Sigmoid colon (tissue), 6 donors: ENCODE measurements at regions not wholly inside any gene's neighbourhood (a gene's known extent, or its start where the extent isn't known, plus 50 kb on each side); places are given as distances from the start of the nearest gene placed in this dataset.
"Not testable (repeated sequence)": the region's sequence is repeated elsewhere in the genome, so short reads cannot be mapped to it uniquely, and the experiment has no call there.

ENCODE experiments used
- DNase-seq: peaks from one replicate; pipeline ENCODE4 v3.0.0-alpha.2; 2019
- H3K27ac ChIP-seq, 4 donors: fragments of 200-600 bp; sonication (generic); one replicate each; pipeline ENCODE4 v1.5.1; 2016 to 2019; ENCODE audit warnings: mild to moderate bottlenecking in 1 of 4
- H3K27me3 ChIP-seq, 3 donors: fragments of 200-600 bp; sonication (generic); one replicate each; pipeline ENCODE4 v1.5.1; 2019; ENCODE audit warnings: mild to moderate bottlenecking in 1 of 3
- H3K36me3 ChIP-seq, 4 donors: fragments of 200-600 bp; sonication (generic); one replicate each; pipeline ENCODE4 v1.5.1; 2016 to 2019
- H3K4me1 ChIP-seq, 4 donors: fragments of 200-600 bp; sonication (generic); one replicate each; pipeline ENCODE4 v1.5.1; 2017 to 2019
- H3K4me3 ChIP-seq, 4 donors: fragments of 200-600 bp; sonication (generic); one replicate each; pipeline ENCODE4 v1.5.1; 2017 to 2019; ENCODE audit warnings: mild to moderate bottlenecking in 2 of 4, moderate library complexity in 1 of 4
- H3K9me3 ChIP-seq, 4 donors: fragments of 200-600 bp in 3 of 4; sonication (generic) in 3 of 4; one replicate each; pipeline versions ENCODE4 v1.5.1 to v1.6.1; 2013 to 2019
- CTCF ChIP-seq, 4 experiments: fragments of 450-650 bp in 3 of 4; fragments of 200-600 bp in 1 of 4; IDR thresholded peaks; one replicate each; pipeline ENCODE4 v1.5.1; 2016 to 2019; ENCODE audit warnings: antibody characterized with exemption in 4 of 4, mild to moderate bottlenecking in 3 of 4, moderate library complexity in 2 of 4
- EP300 ChIP-seq, 4 donors: sonication (generic); formaldehyde crosslinking; IDR thresholded peaks; one replicate each; pipeline ENCODE4 v1.6.1; 2017; ENCODE audit warnings: antibody characterized with exemption in 4 of 4
- POLR2A ChIP-seq, 2 donors: fragments of 450-650 bp; IDR thresholded peaks; one replicate each; pipeline ENCODE4 v1.6.1; 2016; ENCODE audit warnings: antibody characterized with exemption in 2 of 2, mild to moderate bottlenecking in 2 of 2, moderate library complexity in 2 of 2
- POLR2AphosphoS5 ChIP-seq, 4 donors: sonication (generic); formaldehyde crosslinking; IDR thresholded peaks; one replicate each; pipeline ENCODE4 v1.6.1; 2017; ENCODE audit warnings: antibody characterized with exemption in 4 of 4
- WGBS, 2 donors: extraction: QIAGEN DNeasy Blood & Tissue Kit; methylation state at CpG; one replicate each; pipeline ENCODE4 v1.1.7; 2013; 5-methylcytosine and 5-hydroxymethylcytosine counted together
- intact Hi-C: fragments of 100-400 bp; cut with DNase I; formaldehyde crosslinking; loops from one replicate; pipeline ENCODE4 v1.15.1; 2023
- donor health status: healthy with polysubstance abuse.
- donor health status: healthy.

GRCh38 chrY:12431546-12431945 lies 269.5 kb upstream of the USP9Y start:
- DNase-seq: no peak
- intact Hi-C loops: no loop called here
- no peak overlapping the region for H3K27ac ChIP-seq
- no peaks in the 10 kb centered on the region for H3K36me3 ChIP-seq
- H3K9me3 ChIP-seq: no peaks in the 10 kb centered on the region
- 56 to 73% methylated on average over 6 of the region's 6 CpGs for WGBS, 2 donors
- no peaks in the 10 kb centered on the region for H3K4me1 ChIP-seq
- H3K4me3 ChIP-seq: no peak overlapping the region
- H3K27me3 ChIP-seq: no peaks in the 10 kb centered on the region
- TF ChIP-seq POLR2A (IDR thresholded peaks at IDR 0.05) (no peak), POLR2AphosphoS5 (IDR thresholded peaks at IDR 0.05) (no peak), CTCF (IDR thresholded peaks at IDR 0.05) (no peak), EP300 (IDR thresholded peaks at IDR 0.05) (no peak)

GRCh38 chrY:12438823-12439222 lies 262.2 kb upstream of the USP9Y start:
- H3K4me3 ChIP-seq: not testable (repeated sequence)
- 79 to 88% methylated on average over 4 of the region's 6 CpGs for WGBS, 2 donors

GRCh38 chrY:12444200-12444599 lies 256.8 kb upstream of the USP9Y start:
- Histone ChIP-seq H3K36me3 (no peaks in the 10 kb centered on the region), H3K9me3 (no peaks in the 10 kb centered on the region), H3K27me3 (no peaks in the 10 kb centered on the region), H3K27ac (no peak overlapping the region), H3K4me1 (no peaks in the 10 kb centered on the region), H3K4me3 (no peak overlapping the region)
- 88 to 93% methylated on average over 4 of the region's 4 CpGs for WGBS, 2 donors
- TF ChIP-seq CTCF (IDR thresholded peaks at IDR 0.05) (no peak), EP300 (IDR thresholded peaks at IDR 0.05) (no peak), POLR2A (IDR thresholded peaks at IDR 0.05) (no peak), POLR2AphosphoS5 (IDR thresholded peaks at IDR 0.05) (no peak)
- no peak for DNase-seq
- intact Hi-C loops: no loop called here

More at GRCh38 chrY:12438823-12439222, 262.2 kb upstream of the USP9Y start:
- H3K4me1 ChIP-seq, H3K9me3 ChIP-seq, H3K27ac ChIP-seq, H3K27me3 ChIP-seq, DNase-seq, H3K36me3 ChIP-seq, intact Hi-C loops: not testable (repeated sequence)

GRCh38 chrY:12446486-12447265 lies 254.4 kb upstream of the USP9Y start:
- DNase-seq, H3K4me3 ChIP-seq, H3K27ac ChIP-seq, intact Hi-C loops, H3K9me3 ChIP-seq, H3K27me3 ChIP-seq, H3K36me3 ChIP-seq, H3K4me1 ChIP-seq: not testable (repeated sequence)
- 91 to 93% methylated on average over 27 of the region's 27 CpGs for WGBS, 2 donors

GRCh38 chrY:12448561-12448960 lies 252.5 kb upstream of the USP9Y start:
- H3K9me3 ChIP-seq, H3K27me3 ChIP-seq, H3K27ac ChIP-seq, H3K36me3 ChIP-seq, DNase-seq, H3K4me3 ChIP-seq, intact Hi-C loops, H3K4me1 ChIP-seq: not testable (repeated sequence)
- 80 to 87% methylated on average over 5 to 6 of the region's 6 CpGs for WGBS, 2 donors

GRCh38 chrY:12453318-12453717 lies 247.7 kb upstream of the USP9Y start:
- DNase-seq, intact Hi-C loops, H3K27me3 ChIP-seq, H3K9me3 ChIP-seq, H3K36me3 ChIP-seq, H3K27ac ChIP-seq, H3K4me3 ChIP-seq, H3K4me1 ChIP-seq: not testable (repeated sequence)
- 97 to 98% methylated on average over 26 of the region's 26 CpGs for WGBS, 2 donors

- DNase-seq: no peak
- 73 to 90% methylated on average over 1 of the region's 1 CpG for WGBS, 2 donors
- no peaks in the 10 kb centered on the region for H3K9me3 ChIP-seq
- no peaks in the 10 kb centered on the region for H3K27me3 ChIP-seq
- H3K4me3 ChIP-seq: no peak overlapping the region
- TF ChIP-seq POLR2A (IDR thresholded peaks at IDR 0.05) (no peak), POLR2AphosphoS5 (IDR thresholded peaks at IDR 0.05) (no peak), EP300 (IDR thresholded peaks at IDR 0.05) (no peak), CTCF (IDR thresholded peaks at IDR 0.05) (no peak)
- no peaks in the 10 kb centered on the region for H3K36me3 ChIP-seq
- intact Hi-C loops: no loop called here
- H3K27ac ChIP-seq: no peak overlapping the region
- no peaks in the 10 kb centered on the region for H3K4me1 ChIP-seq
Observed at GRCh38 chrY:12459965-12460364, 241.1 kb upstream of the USP9Y start.
